Endodermal cell (in vitro differentiated cells): ENCODE measurements at regions not wholly inside any gene's neighbourhood (a gene's known extent, or its start where the extent isn't known, plus 50 kb on each side); places are given as distances from the start of the nearest gene placed in this dataset.

ENCODE experiments used
- DNase-seq: peaks from one replicate; pipeline ENCODE4 v3.0.0-alpha.2; 2017
- H3K27ac ChIP-seq: 2 replicates; pipeline ENCODE4 v1.5.1; 2013; ENCODE audit warnings: mild to moderate bottlenecking, low read depth, low read length, moderate library complexity
- H3K27me3 ChIP-seq: 2 replicates; pipeline ENCODE4 v1.6.1; 2013; ENCODE audit warnings: mild to moderate bottlenecking, low read length, moderate library complexity; ENCODE audit not compliant: insufficient read depth, control insufficient read depth, poor library complexity, severe bottlenecking
- H3K36me3 ChIP-seq: 2 replicates; pipeline ENCODE4 v1.7.0; 2013; ENCODE audit warnings: mild to moderate bottlenecking, low read length, moderate library complexity; ENCODE audit not compliant: control insufficient read depth, insufficient read depth
- H3K4me1 ChIP-seq: one replicate; pipeline ENCODE4 v1.7.0; 2013; ENCODE audit warnings: low read length; ENCODE audit not compliant: control insufficient read depth, insufficient read depth
- H3K4me3 ChIP-seq: 2 replicates; pipeline ENCODE4 v1.5.1; 2013; ENCODE audit warnings: mild to moderate bottlenecking, low read length, moderate library complexity
- H3K9ac ChIP-seq: 2 replicates; pipeline ENCODE4 v1.6.1; 2013; ENCODE audit warnings: mild to moderate bottlenecking, low read length, moderate library complexity; ENCODE audit not compliant: poor library complexity, severe bottlenecking; ENCODE audit errors: extremely low read depth
- H3K9me3 ChIP-seq: 2 replicates; pipeline ENCODE4 v1.6.1; 2013; ENCODE audit warnings: mild to moderate bottlenecking, low read length, moderate library complexity; ENCODE audit not compliant: control insufficient read depth
- H3K27ac Mint-ChIP-seq: 2 replicates; pipeline ENCODE4 v1.8.0; 2020; ENCODE audit warnings: mixed read lengths
- H3K27me3 Mint-ChIP-seq: 2 replicates; pipeline ENCODE4 v1.8.0; 2021; ENCODE audit warnings: mild to moderate bottlenecking, mixed read lengths; ENCODE audit not compliant: insufficient read depth
- H3K36me3 Mint-ChIP-seq: 2 replicates; pipeline ENCODE4 v1.8.0; 2020; ENCODE audit warnings: low read depth, mixed read lengths
- H3K4me1 Mint-ChIP-seq: 2 replicates; pipeline ENCODE4 v1.8.0; 2020; ENCODE audit warnings: mixed read lengths
- H3K4me3 Mint-ChIP-seq: 2 replicates; pipeline ENCODE4 v1.8.0; 2020; ENCODE audit warnings: mild to moderate bottlenecking, moderate library complexity, mixed read lengths
- H3K9me3 Mint-ChIP-seq: 2 replicates; pipeline ENCODE4 v1.8.0; 2020; ENCODE audit warnings: mild to moderate bottlenecking, mixed read lengths
- CTCF ChIP-seq: fragments of 200-600 bp; sonication (generic); conservative IDR thresholded peaks from 2 replicates; pipeline ENCODE4 v1.5.0; 2021; ENCODE audit warnings: antibody characterized with exemption, mild to moderate bottlenecking
- WGBS, 2 experiments: methylation state at CpG; one replicate each; pipeline versions ENCODE4 v1.1.5 to v1.1.7; 2013; ENCODE audit warnings: missing lambda C conversion rate in 2 of 2, mixed read lengths in 1 of 2; ENCODE audit not compliant: insufficient coverage in 1 of 2, insufficient read length in 1 of 2; 5-methylcytosine and 5-hydroxymethylcytosine counted together

- Mint-ChIP-seq H3K4me3 (no peak overlapping the region), H3K9me3 (no peaks in the 10 kb centered on the region), H3K27me3 (peaks cover 2% of the 10 kb centered on the region), H3K4me1 (peaks cover 12% of the 10 kb centered on the region), H3K27ac (no peak overlapping the region), H3K36me3 (no peaks in the 10 kb centered on the region)
- 90 to 96% methylated on average over 3 to 4 of the region's 4 CpGs for WGBS, 2 experiments
- H3K27ac ChIP-seq = no peak overlapping the region
- H3K4me3 ChIP-seq = no peak overlapping the region
- H3K27me3 ChIP-seq = no peaks in the 10 kb centered on the region
- H3K9me3 ChIP-seq = no peaks in the 10 kb centered on the region
- no peak overlapping the region for H3K9ac ChIP-seq
- DNase-seq = no peak
- no peaks in the 10 kb centered on the region for H3K4me1 ChIP-seq
- no peak for TF ChIP-seq CTCF
- no peaks in the 10 kb centered on the region for H3K36me3 ChIP-seq
Observed at GRCh38 chr15:39269821-39270220, 311.1 kb upstream of the THBS1 start.

- no peak overlapping the region for H3K27ac Mint-ChIP-seq
- H3K9me3 Mint-ChIP-seq = no peaks in the 10 kb centered on the region
- H3K27ac ChIP-seq = no peak overlapping the region
- no peaks in the 10 kb centered on the region for H3K36me3 Mint-ChIP-seq
- H3K4me3 Mint-ChIP-seq = no peak overlapping the region
- H3K4me1 Mint-ChIP-seq = peaks cover 12% of the 10 kb centered on the region
- peaks cover 2% of the 10 kb centered on the region for H3K4me1 ChIP-seq
- H3K4me3 ChIP-seq = no peak overlapping the region
- H3K27me3 ChIP-seq = no peaks in the 10 kb centered on the region
- H3K9ac ChIP-seq = no peak overlapping the region
- no peaks in the 10 kb centered on the region for H3K9me3 ChIP-seq
- no peak for TF ChIP-seq CTCF
- no peak for DNase-seq
- no peaks in the 10 kb centered on the region for H3K36me3 ChIP-seq
- H3K27me3 Mint-ChIP-seq = peaks cover 2% of the 10 kb centered on the region
Observed at GRCh38 chr15:39270221-39270855, 310.5 kb upstream of the THBS1 start.

GRCh38 chr15:39270934-39271333 lies 309.9 kb upstream of the THBS1 start:
- no peak for DNase-seq
- no peak overlapping the region for H3K27ac Mint-ChIP-seq
- peaks cover 12% of the 10 kb centered on the region for H3K4me1 Mint-ChIP-seq
- Histone ChIP-seq H3K36me3 (no peaks in the 10 kb centered on the region), H3K9me3 (no peaks in the 10 kb centered on the region), H3K27ac (no peak overlapping the region), H3K4me1 (peaks cover 3% of the 10 kb centered on the region), H3K4me3 (no peak overlapping the region), H3K9ac (no peak overlapping the region), H3K27me3 (no peaks in the 10 kb centered on the region)
- TF ChIP-seq CTCF = no peak
- H3K36me3 Mint-ChIP-seq = no peaks in the 10 kb centered on the region
- WGBS, 2 experiments = 91 to 100% methylated on average over 4 to 7 of the region's 7 CpGs
- H3K9me3 Mint-ChIP-seq = no peaks in the 10 kb centered on the region
- H3K27me3 Mint-ChIP-seq = peaks cover 2% of the 10 kb centered on the region
- H3K4me3 Mint-ChIP-seq = no peak overlapping the region
